Non-pigmented ciliary epithelial cell (primary cell): ENCODE measurements at regions not wholly inside any gene's neighbourhood (a gene's known extent, or its start where the extent isn't known, plus 50 kb on each side); places are given as distances from the start of the nearest gene placed in this dataset.
"Not testable (repeated sequence)": the region's sequence is repeated elsewhere in the genome, so short reads cannot be mapped to it uniquely, and the experiment has no call there.

ENCODE experiments used
- DNase-seq: peaks from one replicate; pipeline ENCODE4 v3.0.0-alpha.2; 2010; ENCODE audit warnings: low read depth

DNA sequence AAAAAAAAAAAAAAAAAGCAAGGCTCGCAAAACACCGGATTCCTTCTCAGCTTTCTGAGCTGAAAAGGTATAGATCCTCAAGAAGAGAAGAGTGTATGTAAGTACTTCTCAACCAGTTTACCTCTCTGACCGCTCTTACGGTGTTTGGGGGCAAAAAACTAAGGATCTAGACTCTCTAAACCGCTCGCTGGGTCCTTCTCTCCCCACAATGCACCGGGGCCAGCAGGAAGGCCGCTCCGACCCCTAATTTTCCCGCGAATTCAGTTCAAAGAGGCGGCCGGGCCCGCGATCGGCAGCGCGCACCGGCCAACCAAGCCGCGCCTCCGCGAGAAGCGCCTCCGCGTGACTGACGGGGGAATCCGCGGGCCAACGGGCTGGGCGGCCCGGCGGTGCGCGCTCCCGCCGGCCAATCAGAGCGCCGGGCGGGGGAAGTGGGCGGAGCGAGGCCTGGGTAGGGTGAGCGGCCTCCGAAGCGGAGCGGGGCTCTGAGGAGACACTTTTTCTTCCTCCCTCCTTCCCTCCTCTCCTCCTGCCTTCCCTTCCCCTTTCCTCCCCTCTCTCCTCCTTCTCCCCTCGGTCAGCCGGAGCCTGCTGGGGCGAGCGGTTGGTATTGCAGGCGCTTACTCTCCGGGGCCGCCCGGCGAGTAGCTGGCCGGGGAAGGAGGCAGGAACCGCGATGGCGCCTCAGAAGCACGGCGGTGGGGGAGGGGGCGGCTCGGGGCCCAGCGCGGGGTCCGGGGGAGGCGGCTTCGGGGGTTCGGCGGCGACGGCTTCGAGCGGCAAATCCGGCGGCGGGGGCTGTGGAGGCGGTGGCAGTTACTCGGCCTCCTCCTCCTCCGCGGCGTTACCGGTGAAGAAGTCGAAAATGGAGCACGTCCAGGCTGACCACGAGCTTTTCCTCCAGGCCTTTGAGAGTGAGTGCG lies 93.0 kb downstream of the CRLF3 start:
- not testable (repeated sequence) for DNase-seq

DNA sequence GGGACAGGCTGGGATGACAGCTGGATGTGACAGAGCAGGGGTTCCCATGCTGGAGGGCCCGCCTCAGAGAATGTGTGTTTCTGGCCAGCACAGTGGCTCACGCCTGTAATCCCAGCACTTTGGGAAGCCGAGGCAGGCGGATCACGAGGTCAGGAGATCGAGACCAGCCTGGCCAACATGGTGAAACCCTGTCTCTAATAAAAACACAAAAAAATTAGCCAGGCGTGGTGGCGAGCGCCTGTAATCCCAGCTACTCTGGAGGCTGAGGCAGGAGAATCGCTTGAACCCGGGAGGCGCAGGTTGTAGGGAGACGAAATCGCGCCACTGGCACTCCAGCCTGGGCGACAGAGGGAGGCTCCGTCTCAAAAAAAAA lies 93.7 kb downstream of the CRLF3 start:
- not testable (repeated sequence) for DNase-seq

DNA sequence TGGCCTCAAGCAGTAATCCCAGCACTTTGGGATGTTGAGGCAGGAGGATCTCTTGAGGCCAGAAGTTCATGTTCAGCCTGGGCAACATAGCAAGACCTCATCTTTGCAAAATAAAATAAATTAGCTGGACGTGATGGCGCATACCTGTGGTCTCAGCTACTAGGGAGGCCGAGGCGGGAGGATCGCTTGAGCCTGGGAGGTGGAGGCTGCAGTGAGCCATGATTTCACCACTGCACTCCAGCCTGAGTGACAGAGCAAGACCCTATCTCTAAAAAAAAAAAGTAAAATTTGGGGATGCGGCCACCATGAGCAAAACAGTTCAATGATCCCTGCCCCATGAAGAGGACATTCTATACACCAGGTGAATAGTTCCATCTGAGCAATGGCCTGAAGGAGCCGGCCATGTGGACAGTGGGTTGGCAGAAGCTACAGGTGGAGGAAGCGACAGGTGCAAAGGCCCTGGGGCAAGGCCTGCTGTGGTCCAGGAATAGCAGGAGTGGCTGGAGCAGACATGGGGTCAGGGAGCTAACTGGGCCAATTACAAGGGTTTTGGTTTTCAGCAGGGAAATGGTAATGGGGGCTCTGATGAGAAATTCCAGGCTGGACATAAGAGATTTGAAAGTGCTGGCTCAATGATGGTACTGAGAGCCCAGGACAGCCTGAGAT lies 94.2 kb downstream of the CRLF3 start:
- DNase-seq, result not testable (repeated sequence)

DNA sequence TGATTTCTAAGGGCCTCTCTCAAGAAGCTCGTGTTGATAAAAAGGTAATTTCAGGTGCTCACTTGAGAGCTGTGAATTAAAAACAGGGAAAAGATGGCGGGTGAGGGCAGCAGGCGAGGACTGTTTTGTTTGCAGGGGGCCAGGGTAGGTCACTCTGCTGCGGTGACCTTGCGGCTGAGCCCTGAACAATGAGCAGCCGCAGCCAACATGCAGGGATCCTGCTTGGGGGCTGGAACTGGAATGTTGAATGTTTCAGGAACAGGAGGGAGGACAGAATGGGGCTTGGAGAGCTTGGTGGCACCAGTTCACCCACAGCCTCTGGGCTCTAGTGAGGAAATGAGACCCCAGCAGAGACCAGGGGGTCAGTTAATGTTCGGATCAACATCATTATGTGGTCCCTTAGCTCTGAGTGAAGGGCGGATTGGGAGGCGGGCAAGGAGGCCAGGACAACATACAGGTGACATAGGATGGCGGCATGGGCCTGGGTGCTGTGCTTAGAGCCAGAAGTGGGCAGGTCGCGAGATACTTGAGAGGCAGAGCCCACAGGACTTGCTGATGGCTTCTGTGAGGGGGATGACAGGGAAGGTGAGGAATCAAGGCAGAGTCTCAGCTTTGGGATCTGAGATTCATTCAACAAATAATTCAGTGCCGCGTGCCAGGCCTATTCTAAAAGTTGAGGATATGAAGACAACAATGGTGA lies 94.9 kb downstream of the CRLF3 start:
- DNase-seq, result not testable (repeated sequence)

DNA sequence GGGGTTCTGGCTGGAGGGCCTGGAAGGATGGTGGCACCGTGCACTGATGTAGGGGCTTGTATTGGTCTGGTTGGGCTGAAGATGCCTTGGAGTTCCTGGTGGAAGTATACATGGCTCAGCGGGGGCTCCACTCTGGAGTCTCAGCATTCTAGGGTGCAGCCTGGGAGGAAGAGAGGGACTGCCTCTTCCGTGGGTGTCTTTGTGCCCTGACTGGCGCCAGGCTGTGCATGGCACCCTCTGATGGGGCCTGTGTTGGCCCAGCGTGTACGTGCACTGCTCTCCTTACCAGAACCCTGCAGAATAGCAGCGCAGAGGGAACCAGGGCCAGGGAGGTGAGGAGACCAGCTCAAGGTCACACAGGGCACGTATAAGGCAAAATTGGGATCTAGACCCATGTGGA lies 97.0 kb downstream of the CRLF3 start:
- not testable (repeated sequence) for DNase-seq

DNA sequence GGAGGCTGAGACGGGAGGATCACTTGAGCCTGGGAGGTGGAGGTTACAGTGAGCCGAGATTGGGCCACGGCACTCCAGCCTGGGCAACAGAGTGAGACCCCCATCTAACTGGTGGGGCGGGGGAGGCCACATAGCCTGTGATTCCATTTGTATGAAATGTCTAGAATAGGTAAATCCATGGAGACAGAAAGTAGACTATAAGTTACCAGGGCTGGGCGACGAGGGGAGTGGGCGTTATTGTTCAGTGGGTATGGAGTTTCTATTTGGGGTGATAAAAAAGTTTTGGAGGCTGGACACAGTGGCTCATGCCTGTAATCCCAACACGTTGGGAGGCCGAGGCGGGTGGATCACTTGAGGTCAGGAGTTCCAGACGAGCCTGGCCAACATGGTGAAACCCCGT lies 97.8 kb downstream of the CRLF3 start:
- DNase-seq, result not testable (repeated sequence)

DNA sequence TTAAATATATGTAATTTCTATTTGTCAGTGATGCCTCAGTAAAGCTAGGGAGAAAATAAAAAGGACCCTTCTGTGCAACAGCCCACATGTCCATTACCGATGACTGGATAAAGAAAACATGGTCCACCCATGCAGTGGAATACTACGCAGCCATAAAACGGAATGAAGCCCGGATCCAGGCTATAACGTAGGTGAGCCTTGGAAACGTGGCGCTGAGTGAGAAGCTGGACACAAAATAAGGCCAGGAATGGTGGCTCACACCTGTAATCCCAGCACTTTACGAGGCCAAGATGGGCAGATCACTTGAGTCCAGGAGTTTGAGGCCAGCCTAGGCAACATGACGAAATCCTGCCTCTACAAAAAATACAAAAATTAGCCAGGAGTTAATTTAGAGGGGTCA lies 98.2 kb downstream of the CRLF3 start:
- not testable (repeated sequence) for DNase-seq

DNA sequence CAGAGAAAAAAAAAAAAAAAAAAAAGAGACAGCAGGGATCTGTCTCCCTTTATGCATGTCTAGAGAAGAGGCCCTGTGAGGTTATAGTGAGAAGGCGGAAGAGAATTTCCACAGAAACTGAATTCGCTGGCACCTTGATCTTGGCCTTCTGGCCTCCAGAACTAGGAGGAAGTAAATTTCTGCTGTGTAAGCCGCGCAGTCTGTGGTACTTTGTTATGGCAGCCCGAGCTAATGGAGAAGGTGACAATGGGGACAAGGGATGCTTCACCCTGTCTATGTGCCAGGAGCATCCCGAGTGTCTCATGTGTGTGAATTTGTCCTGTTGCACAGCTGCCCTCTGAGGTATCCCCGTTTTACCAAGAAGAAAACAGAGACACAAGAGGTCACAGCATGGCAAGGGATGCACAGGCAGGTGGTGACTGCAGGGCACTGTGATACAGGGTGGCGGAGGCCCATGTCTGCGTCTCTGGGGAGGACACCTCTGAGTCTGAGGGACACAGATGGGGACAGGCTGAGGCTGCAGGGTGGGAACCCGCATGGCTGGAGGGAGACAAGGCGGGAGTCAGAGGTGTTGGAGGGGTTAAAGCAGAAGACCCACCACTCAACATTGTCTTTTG lies 100.3 kb downstream of the CRLF3 start:
- not testable (repeated sequence) for DNase-seq

DNA sequence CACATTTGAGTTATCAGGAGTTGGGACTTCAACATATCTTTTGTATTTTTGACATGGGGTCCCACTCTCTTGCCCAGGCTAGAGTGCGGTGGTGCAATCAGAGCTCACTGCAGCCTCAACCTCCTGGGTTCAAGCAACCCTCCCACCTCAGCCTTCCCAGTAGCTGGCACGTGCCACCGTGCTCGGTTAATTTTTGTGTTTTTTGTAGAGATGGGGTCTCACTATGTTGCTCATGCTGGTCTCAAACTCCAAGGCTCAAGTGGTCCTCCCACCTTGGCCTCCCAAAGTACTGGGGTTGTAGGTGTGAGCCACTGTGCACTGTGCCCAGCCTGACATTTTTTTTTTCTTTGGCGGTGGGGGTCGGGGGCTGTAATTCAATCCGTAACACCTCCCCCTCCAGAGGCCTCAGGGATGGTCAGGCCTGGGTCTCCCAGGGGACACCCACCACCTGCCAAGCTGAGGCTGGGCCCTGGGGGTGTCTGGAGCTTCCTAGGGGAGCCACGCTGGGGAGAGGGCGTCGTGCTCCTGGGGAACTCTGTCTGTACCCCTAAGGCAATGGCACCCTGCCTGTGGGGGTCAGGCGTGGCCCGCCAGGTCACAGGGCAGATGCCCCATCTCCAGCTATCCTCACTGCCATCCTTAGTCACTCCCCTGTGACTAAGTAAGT lies 102.2 kb downstream of the CRLF3 start:
- not testable (repeated sequence) for DNase-seq

DNA sequence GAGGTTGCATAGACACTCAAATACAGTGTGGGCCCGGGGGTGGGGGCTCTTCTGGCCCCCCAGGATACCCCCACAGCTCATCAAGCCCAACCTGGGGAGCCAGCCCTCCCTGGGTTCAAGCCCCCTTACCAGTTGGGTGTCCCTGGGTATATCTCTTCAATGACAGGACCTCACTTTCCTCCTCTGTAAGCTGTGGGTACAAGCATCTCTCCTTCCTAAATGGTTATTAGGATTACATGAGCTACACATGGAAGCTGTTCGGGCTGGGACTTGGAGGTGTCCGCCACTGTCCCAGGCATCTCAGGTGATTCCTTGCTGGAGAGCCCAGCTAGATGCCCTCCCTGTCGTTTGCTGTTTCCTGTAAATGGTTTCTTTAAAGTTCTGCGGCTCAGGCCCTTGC lies 103.5 kb downstream of the CRLF3 start:
- DNase-seq, result not testable (repeated sequence)

DNA sequence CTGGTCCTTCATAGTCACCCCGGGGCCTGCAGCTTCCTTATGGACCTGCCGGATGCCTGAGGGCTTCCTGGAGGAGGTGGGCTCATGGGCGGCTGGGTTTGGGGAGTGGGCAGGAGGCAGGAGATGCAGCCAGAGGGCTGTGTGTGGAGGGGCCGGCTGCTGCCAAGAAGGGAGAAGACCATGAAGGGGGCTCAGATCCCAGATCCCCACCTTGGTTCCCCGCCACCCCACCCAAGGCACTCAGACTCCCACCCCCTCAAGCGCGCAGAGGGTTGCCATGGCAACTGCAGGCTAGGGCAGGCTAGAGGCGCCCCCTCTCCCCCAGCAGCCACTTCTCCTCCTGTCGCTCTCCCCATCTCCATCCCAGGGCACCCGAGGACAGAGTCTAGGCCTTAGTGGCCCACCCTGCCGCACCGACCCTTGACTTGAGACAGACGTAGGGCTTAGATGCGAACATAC lies 104.5 kb downstream of the CRLF3 start:
- no peak for DNase-seq

DNA sequence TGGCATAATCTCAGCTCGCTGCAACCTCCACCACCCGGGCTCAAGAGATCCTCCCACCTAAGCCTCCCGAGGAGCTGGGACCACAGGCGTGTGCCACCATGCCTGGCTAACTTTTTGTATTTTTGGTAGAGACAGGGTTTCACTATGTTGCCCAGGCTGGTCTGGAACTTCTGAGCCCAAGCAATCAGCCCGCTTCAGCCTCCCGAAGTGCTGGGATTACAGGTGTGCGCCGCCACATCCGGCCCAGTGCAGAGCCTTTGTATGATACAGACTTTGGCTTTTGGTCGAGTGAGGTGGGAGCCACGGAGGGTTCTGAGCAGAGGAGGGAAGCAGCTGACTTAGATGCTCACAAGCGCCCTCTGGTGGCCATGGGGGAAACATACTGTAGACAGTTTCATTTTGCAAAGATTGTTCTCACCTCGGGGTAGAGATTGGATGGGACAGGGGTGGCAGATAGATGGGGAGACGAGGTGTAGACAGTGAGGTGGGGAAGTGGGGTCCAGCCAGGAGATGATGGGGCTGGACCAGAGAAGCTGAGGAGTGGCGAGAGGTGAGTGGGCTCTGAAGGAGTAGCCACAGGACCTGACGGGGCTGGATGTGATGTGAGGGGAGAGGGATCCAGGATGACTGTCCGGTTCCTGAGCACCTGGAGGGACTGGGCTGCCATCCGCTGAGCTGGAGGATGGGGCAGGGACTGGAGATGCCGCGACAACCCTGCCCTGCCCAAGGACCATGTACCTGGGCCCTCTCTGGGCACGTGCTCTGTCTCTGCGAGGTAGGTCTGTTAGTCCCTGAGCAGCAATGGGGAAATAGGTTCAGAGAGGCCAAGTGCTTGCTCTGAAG lies 105.1 kb downstream of the CRLF3 start:
- not testable (repeated sequence) for DNase-seq

DNA sequence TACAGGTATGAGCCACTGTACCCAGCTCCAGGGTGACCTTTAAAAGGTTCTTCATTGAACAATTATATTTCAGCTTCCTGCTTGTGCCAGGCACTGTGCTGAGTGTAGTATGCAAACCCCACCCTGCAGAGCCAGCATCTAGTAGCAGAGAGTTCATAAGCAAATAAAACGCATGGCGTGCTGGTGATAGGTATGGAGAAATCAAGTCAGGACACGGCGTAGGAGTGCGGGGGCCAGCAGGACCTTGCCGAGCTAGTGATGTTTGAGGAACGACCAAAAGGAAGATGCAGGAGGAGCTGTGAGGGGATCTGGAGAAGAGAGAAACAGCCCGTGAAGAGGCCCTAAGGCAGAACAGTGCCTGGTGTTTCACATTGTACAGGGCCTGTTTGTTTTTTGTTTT lies 105.8 kb downstream of the CRLF3 start:
- not testable (repeated sequence) for DNase-seq

DNA sequence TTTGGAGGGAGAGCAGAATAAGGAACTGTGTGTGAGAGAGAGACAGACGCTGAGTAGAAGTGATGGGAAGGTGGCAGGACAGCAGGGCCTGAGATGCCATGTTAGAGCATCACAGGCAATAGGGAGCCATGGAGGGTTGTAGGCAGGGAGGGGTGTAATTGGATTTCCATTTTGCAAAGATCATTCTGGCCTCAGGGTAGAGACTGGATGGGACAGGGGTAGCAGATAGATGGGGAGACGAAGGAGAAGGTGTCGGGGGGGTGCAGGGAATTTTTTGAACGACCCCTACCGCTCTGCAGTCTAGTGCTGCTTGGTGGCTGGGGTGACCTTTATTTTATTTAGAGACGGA lies 106.4 kb downstream of the CRLF3 start:
- not testable (repeated sequence) for DNase-seq

DNA sequence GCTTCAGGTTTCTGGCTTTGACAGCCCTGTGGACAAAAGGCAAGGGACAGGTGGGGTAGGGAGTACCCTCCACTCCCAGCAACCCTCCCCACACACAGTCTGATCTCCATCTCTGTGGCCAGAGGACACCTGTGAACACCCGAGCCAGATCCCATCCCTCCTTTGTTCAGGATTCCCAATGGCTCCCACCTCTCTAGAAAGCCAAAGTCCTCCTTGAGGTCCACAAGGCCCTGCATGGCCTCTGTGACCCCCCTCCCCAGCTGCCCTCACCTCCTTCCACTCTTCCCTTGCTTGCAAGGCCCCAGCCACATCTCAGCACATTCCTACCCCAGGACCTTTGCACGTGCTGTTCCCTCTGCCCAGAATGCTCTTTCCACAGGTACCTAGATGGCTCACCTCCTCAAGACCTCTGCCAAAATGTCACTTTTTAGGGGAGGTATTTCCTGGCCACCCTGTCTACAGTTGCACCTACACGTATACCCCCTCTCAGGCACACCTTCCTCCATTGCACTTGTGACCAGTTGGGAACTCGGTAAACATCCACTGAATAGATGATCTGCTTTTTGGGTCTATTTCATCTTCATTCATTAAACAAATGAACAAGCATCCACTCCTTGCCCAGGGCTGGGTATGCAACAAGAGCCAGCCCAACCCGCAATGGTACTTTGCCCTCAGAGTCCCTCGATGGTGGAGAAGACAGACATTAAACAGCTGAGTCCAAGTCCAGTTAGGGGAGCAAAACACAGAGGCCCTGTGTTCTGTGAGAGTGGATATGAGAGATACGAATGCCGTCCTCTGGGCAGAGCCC lies 107.0 kb downstream of the CRLF3 start:
- DNase-seq, result no peak

DNA sequence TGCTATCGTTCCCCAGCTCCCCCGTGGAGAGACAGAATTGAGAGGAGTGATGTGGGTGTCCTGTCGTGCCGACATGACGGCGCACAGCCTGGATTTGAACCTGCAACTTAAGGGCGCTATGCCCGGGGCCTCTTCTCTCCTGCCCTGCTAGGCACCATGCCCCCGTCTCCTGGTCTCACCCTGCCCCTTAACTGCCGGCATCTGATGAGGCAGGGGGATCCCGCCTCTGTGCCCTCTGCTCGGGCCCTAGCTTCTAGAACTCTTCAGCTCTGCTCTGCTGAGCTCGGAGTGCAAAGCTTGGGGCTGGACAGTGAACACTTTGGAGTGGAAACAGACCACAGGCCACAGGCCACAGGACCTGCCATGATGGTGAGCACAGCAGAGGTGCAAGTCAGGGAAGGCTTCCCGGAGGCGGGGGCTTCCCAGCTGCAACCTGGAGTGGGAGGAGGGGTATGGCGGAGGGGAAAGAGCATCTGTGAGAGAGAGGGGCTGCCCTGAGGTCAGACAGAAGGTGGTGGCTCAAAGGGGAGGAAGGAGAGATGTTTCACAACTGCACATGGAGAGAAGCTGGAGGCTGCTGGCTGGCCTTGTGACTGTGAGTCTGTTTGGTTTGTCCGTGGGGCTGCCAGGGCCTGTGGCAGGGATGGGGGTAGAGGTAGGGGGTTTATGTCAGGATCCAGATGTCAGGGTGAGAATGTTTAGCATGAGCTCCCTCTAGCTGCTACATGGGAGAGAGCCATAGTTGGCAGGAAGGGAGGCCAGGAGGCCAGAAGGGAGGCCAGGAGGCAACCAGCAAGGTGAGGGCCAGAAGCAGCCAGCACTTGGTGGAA lies 107.8 kb downstream of the CRLF3 start:
- DNase-seq, result no peak

DNA sequence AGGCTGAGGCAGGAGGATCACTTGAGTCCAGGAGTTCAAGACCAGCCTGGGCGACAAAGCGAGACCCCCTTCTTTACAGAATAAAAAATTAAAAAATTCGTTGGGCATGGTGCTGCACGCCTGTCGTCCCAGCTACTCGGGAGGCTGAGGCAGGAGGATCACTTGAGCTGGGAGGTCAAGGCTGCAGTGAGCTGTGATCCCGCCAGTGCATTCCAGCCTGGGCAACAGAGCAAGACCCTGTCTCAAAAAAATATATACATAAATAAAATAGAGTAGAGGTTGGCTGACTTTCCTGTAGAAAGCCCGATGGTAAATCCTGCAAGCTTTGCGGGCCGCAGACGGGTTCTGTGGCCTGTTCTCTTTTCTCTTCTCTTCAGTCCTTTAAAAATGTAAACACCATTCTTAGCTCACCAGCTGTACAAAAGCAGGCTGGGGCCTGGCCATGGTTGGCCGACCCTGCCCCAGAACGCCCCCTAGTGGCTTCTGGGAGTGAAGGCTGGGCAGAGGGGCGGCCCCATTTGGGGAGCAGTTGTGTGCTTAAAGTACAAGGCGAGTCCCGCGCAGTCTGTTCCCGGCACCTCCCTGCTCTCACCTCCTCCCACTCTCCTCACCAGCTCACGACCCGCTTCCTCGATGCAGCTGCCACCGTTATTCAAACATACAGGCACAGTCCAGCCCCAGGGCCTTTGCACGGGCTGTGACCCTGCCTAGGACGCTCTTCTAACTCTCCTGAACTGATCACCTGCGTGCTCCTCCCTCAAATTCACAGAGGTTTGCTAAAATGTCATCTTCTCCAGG lies 109.5 kb downstream of the CRLF3 start:
- not testable (repeated sequence) for DNase-seq

DNA sequence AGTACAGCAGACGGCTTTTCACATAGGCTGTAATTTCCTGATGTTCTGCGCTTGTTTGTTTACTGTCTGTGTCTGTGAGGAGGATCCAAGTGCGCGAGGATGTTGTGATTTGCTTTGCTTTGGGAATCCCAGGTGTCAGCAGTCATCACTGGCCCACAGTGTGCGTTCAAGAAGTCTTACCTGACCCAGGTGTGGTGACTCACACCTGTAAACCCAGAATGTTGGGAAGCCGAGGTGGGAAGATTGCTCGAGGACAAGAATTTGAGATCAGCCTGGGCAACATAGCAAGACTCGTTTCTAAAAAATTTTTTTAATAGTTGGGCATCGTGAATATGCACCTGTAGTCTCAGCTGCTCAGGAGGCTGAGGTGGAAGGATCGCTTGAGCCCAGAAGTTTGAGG lies 110.7 kb downstream of the CRLF3 start:
- not testable (repeated sequence) for DNase-seq
